ENCODE measurements at regions not wholly inside any gene's neighbourhood (a gene's known extent, or its start where the extent isn't known, plus 50 kb on each side); places are given as distances from the start of the nearest gene placed in this dataset.
"Not testable (repeated sequence)": the region's sequence is repeated elsewhere in the genome, so short reads cannot be mapped to it uniquely, and the experiment has no call there.

DNA sequence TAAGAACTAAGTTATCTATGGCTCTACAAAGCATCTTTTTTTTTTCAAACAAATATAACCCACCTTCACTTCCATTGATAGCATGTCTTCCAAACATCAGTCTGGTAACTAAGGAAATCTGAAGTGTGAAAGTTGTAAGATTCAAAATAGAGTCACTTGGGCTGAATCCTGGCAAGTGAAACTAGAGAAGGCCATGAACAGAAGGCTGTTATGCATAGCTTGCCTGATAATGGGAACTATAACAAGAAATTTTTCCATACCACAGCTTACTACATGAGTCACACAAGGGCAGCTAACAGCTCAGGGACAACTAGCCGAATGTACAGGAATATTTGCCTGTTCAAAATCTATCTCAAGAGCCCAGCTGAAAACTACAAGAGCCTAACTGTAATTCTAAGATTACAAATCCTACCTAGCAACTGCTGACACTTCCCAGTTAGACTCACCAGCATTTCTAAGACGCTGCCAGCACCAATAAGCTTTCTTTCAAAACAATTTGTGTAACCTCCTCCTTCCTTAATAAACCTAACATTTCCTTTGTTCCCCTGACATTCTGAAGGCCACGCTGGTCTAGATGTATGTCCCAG is 1066.5 kb downstream of the PLOD2 start:
- peak; percentile 75 to 83 for DNase-seq

DNA sequence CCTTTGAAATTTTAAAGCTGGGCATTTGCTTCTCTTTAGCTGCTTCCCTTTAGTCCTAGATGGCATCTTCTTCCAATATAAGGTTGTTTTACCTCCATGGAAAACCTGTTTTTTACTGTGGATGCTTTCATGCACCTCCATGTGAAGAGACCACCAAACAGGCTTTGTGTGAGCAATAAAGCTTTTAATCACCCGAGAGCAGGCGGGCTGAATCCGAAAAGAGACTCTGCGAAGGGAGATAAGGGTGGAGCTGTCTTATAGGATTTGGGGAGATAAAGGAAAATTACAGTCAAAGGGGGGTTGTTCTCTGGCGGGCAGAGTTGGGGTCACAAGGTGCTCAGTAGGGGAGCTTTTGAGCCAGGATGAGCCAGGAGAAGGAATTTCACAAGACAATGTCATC is 1049.8 kb downstream of the PLOD2 start:
- not testable (repeated sequence) for DNase-seq

GRCh38 chr3:145116769-145117168 is 1044.2 kb downstream of the PLOD2 start:
- no peak for DNase-seq

GRCh38 chr3:145118303-145118702 is 1042.7 kb downstream of the PLOD2 start:
- no peak for DNase-seq

- DNase-seq: no peak
Measured at GRCh38 chr3:145124900-145125678, 1035.9 kb downstream of the PLOD2 start.

- DNase-seq: no peak
Measured at GRCh38 chr3:145133281-145133680, 1027.7 kb downstream of the PLOD2 start.

DNA sequence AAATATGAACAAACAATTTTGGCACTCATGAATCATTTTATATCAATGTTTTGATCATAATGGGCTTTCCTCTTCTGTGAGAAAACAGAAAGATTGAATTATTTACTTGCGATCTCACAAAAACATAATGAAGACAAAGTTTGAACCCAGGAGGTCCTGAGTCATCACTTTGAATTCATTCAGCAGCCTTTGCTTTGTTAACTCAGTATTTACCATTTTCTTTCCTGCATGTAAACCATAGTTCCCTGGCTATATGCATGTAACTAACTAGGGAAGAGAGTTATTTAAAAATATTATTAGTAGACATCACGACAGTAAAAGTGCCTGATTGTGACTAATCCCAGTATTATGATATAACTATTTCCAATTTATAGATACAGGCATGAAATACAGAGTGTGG is 1026.2 kb downstream of the PLOD2 start:
- DNase-seq: no peak

- DNase-seq: peak; percentile 37 to 49
Measured at GRCh38 chr3:145144361-145144760, 1016.6 kb downstream of the PLOD2 start.

- no peak for DNase-seq
Measured at GRCh38 chr3:145145461-145145860, 1015.5 kb downstream of the PLOD2 start.

- DNase-seq: no peak
Measured at GRCh38 chr3:145159640-145160039, 1001.3 kb downstream of the PLOD2 start.

GRCh38 chr3:145170121-145170520 is 990.9 kb downstream of the PLOD2 start:
- no peak for DNase-seq

GRCh38 chr3:145175626-145176025 is 985.4 kb downstream of the PLOD2 start:
- no peak for DNase-seq

DNA sequence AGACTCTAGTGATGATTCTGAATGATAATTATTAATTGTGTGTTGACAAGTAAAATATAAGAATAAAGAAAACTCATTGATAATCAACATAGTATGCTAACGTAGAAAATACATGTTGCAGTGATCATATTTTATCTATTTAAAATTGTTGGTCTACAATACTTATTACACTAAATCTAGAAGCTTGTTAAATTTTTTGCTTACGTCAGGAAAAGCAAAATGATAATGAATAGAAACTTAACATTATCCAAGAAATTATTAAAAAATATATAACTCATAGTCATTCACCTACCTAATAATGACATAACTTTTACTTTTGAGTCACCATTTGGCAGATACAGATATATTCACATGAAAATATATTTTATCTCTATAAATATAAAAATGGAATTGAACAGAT is 984.1 kb downstream of the PLOD2 start:
- DNase-seq: no peak

DNA sequence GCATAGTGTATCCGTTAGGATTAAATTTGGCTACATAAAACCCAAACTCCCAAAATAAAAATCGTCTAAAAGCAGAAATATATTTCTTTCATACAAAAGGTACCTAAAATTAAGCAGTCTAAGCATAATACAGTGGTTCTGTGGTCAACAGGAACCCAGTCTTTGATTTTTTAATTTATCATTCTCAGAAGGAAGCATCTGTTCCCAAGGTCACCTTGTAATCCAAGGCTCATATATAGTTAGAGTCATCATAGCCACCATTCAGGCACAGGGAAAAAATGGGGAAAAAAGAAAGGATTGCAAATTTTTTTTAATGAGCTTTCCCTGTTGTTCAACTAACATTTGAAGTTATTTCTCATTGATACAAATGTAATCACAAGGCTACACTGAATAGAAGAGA is 983.2 kb downstream of the PLOD2 start:
- DNase-seq: no peak

- no peak for DNase-seq
Measured at GRCh38 chr3:145182196-145182911, 978.6 kb downstream of the PLOD2 start.

DNA sequence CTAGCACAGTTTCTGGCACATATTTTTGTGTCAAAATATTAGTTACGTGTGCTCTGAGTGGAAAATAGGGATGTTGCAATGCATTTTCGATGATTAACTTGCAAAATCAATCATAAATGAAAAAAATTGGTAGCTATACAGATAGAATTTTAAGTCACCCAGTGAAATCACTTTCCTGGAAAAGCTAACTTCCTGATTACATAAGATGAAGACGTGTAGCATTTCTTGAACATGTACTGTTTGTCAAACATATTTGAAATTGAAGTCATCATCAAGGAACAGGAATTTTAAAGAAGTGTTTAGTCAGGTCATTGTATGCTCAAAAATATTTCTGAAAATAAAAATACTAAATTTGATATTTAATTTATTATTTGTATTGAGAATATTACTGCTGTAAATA is 977.7 kb downstream of the PLOD2 start:
- no peak for DNase-seq

DNA sequence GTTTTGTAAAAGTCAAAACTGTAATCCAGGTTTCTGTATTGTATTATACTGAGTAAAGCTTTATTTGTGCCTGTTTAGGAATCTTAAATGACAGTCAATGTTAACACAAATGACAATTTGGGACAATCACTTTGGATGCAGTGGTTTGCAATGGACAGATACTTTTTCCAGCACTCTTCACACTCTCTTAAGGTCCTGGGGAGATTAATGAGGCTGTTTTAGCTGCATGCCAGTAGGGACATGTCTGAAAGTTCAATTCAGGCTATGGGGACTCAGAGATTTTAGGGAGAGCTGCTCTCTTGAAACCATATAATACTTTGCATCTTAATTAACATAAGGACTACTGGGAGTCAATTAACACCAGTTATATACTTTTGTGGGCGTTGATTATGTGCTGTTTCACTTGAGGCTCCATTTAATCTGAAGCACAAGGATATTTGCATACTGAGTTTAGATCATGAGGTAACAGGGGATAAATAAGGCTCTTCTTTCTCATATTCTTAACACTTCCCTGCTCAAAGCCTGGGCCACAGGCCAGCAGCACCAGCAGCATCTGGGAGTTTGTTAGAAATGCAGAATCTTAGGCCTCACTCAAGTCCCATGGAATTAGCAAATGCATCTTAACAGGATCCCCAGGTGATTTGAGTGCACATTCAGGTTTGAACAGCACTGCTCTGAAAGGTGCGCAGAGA is 972.8 kb downstream of the PLOD2 start:
- no peak for DNase-seq

GRCh38 chr3:145190138-145190537 is 970.8 kb downstream of the PLOD2 start:
- DNase-seq: no peak

- DNase-seq: no peak
Measured at GRCh38 chr3:145190761-145191160, 970.2 kb downstream of the PLOD2 start.

DNA sequence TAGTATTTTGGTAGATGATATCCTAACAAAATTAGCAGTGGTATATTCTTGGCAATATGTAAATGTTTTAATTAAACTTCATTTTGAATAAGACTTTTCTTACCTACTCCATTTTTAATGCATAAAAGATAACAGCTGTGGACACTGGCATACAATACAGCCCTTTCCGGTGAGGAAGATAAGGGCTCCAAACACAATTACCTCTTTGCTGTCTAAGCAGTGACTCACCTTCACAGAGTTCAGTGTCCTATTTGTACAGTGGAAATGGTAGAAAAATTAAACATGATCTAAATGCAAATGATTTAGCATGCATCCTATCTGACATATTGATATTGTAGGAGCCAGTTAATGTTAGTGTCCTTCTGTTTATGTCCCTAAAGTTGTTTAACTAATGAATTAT is 969.4 kb downstream of the PLOD2 start:
- no peak for DNase-seq

GRCh38 chr3:145197051-145197820 is 963.7 kb downstream of the PLOD2 start:
- DNase-seq: no peak

DNA sequence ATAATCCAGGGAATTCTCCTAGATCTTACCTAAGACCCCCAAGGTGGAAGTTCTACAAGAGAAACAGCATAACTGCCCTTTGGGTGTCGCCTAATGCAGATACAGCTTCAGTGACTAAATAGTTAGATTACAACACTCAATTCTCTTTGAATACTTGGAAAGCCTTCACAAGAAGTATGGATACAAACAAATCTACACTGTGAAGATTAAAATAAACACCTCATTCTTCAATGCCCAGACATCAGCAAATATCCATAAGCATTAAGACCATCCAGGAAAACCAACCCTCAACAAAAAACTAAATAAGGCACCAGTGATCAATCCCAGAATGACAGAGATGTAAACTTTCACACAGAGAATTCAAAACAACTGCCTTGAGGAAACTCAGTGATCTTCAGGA is 963.2 kb downstream of the PLOD2 start:
- DNase-seq: no peak

DNA sequence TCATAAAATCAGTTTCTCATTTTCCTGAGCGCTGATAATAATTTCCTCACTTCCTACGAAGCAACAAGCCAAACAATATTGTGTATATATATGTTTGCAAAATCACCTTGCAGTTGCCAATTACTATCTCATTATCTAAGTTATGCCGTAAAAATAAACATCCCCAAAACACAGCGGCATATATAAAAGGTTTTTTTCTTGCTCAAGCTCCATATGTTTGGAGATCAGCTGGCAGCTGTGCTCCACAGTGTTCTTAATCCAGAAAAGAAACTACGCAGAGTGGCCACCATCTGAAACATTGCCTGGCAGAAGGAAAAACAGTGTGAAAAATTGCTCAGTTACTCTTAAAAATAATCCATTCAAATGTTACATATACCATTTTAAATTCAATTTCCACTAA is 951.4 kb downstream of the PLOD2 start:
- DNase-seq: no peak

Data from Kasumi-1 (cell line).